ENCODE measurements at regions not wholly inside any gene's neighbourhood (a gene's known extent, or its start where the extent isn't known, plus 50 kb on each side); places are given as distances from the start of the nearest gene placed in this dataset.

GRCh38 chr13:60981407-60981806 is 434.2 kb downstream of the PCDH20 start:
- TF ChIP-seq CTCF (conservative IDR thresholded peaks at IDR 0.05; ENCODE audit: low read depth, low read length): no peak
- DNase-seq (ENCODE audit: low read depth): no peak
- H3K4me3 ChIP-seq (ENCODE audit: low read depth, low read length): no peak overlapping the region

DNA sequence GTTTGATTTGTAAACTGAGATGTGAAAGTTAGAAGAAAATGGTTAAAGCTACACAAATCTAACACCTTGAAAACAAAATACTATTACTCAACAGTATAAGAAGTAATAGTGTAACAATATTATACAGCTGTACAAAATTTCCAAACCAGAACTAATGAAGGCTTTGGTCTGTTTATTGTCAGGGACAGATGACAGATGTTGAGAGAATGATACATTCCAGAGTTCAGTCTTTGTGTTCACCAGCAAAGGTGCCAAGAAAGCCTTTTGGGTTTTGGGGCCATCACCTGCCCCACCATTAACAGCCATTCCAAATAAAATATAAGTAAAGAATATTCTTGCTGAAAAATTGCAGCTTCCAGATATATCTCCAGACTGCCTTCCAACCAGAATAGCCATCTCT is 439.3 kb downstream of the PCDH20 start:
- no peak overlapping the region for H3K4me3 ChIP-seq (ENCODE audit: low read depth, low read length)
- DNase-seq (ENCODE audit: low read depth): no peak
- TF ChIP-seq CTCF (conservative IDR thresholded peaks at IDR 0.05; ENCODE audit: low read depth, low read length): no peak

GRCh38 chr13:60974296-60974695 is 441.4 kb downstream of the PCDH20 start:
- no peak for DNase-seq (ENCODE audit: low read depth)
- no peak overlapping the region for H3K4me3 ChIP-seq (ENCODE audit: low read depth, low read length)
- TF ChIP-seq CTCF (conservative IDR thresholded peaks at IDR 0.05; ENCODE audit: low read depth, low read length): no peak

DNA sequence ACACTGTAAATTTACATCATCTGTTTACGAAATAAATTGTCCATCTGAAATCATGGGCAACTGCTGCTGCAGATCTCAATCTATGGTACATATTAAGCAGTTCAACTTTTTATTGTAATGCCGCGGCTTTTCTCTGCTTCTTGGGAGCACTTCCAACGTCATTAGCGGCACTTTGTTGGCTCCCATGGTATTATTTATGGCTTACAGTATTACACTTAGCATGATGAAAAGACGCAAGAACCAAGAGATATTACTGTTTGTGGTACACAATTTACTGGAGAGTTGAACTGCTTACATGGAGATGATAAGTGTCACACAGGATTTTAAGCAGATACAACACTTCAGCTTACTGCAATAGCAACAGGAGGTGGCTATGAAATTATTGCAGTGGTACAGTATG is 442.1 kb downstream of the PCDH20 start:
- DNase-seq (ENCODE audit: low read depth): no peak
- TF ChIP-seq CTCF (conservative IDR thresholded peaks at IDR 0.05; ENCODE audit: low read depth, low read length): no peak
- H3K4me3 ChIP-seq (ENCODE audit: low read depth, low read length): no peak overlapping the region

GRCh38 chr13:60970736-60971135 is 444.9 kb downstream of the PCDH20 start:
- DNase-seq (ENCODE audit: low read depth): no peak
- H3K4me3 ChIP-seq (ENCODE audit: low read depth, low read length): no peak overlapping the region
- no peak for TF ChIP-seq CTCF (conservative IDR thresholded peaks at IDR 0.05; ENCODE audit: low read depth, low read length)

DNA sequence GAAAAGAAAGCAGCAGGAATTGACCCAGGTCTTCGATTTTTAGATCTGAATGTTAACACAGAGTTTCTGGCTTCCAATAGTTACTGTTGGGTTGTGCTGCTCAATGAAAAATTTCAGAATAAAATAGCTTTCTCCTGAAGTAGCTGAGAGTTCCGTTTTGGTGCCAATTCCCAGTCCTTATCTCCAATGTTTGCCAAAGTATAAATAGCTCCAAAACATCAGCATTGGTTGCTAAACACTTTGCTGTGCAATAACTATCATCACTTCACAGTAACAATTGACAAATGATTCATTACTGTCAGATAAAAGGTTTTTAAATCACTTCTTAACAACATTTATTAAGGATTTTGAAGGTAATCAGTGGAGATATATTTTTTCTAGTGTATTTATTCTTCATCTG is 446.0 kb downstream of the PCDH20 start:
- H3K4me3 ChIP-seq (ENCODE audit: low read depth, low read length): no peak overlapping the region
- no peak for TF ChIP-seq CTCF (conservative IDR thresholded peaks at IDR 0.05; ENCODE audit: low read depth, low read length)
- DNase-seq (ENCODE audit: low read depth): no peak

DNA sequence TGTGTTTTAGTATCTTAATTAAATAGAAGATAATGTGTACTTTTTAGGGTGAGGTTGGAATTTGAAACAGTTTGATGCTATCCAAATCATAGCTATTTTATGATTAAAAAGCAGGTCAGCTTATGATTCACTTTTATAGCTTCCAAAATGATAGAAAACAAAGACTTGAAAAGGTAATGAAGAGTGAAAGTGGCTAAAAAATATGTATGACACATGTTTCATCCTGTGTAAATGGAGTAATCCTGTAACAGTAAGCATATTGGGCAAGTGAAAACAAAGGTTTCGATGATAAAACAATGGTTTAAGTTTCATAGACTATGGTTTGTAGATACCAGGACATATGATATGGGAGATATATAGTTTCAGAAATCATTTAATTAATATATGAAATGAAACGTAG is 456.2 kb downstream of the PCDH20 start:
- H3K4me3 ChIP-seq (ENCODE audit: low read depth, low read length): no peak overlapping the region
- no peak for TF ChIP-seq CTCF (conservative IDR thresholded peaks at IDR 0.05; ENCODE audit: low read depth, low read length)
- no peak for DNase-seq (ENCODE audit: low read depth)

Measured in choroid plexus epithelial cell (primary cell).